Fibroblast of villous mesenchyme (primary cell): ENCODE measurements at regions not wholly inside any gene's neighbourhood (a gene's known extent, or its start where the extent isn't known, plus 50 kb on each side); places are given as distances from the start of the nearest gene placed in this dataset.

Experiments
- DNase-seq: peaks from one replicate; pipeline ENCODE4 v3.0.0-alpha.2; 2010; ENCODE audit warnings: low read depth
- H3K4me3 ChIP-seq: 2 replicates; pipeline ENCODE4 v1.5.1; 2011; ENCODE audit warnings: low read depth, mild to moderate bottlenecking, low read length
- CTCF ChIP-seq: IDR thresholded peaks from 2 replicates; pipeline ENCODE4 v1.5.1; 2012; ENCODE audit warnings: low read depth, mild to moderate bottlenecking, low read length; ENCODE audit not compliant: insufficient read depth

- no peak for DNase-seq
- no peak for TF ChIP-seq CTCF
- H3K4me3 ChIP-seq, result no peak overlapping the region
These were observed 425.8 kb upstream of the TPM1 start for GRCh38 chr15:62616746-62617145.

GRCh38 chr15:62617741-62618140 lies 424.8 kb upstream of the TPM1 start:
- no peak for TF ChIP-seq CTCF
- no peak overlapping the region for H3K4me3 ChIP-seq
- no peak for DNase-seq

- H3K4me3 ChIP-seq, result no peak overlapping the region
- DNase-seq, result peak; percentile 65
- peak; percentile 52 for TF ChIP-seq CTCF
These were observed 424.1 kb upstream of the TPM1 start for GRCh38 chr15:62618432-62618831.

GRCh38 chr15:62618846-62619504 lies 423.6 kb upstream of the TPM1 start:
- DNase-seq, result no peak
- no peak overlapping the region for H3K4me3 ChIP-seq
- no peak for TF ChIP-seq CTCF

GRCh38 chr15:62619526-62619925 lies 423.0 kb upstream of the TPM1 start:
- TF ChIP-seq CTCF, result no peak
- DNase-seq, result no peak
- no peak overlapping the region for H3K4me3 ChIP-seq

- no peak overlapping the region for H3K4me3 ChIP-seq
- DNase-seq, result no peak
- no peak for TF ChIP-seq CTCF
These were observed 419.8 kb upstream of the TPM1 start for GRCh38 chr15:62622775-62623174.
